ENCODE measurements at regions not wholly inside any gene's neighbourhood (a gene's known extent, or its start where the extent isn't known, plus 50 kb on each side); places are given as distances from the start of the nearest gene placed in this dataset.

DNA sequence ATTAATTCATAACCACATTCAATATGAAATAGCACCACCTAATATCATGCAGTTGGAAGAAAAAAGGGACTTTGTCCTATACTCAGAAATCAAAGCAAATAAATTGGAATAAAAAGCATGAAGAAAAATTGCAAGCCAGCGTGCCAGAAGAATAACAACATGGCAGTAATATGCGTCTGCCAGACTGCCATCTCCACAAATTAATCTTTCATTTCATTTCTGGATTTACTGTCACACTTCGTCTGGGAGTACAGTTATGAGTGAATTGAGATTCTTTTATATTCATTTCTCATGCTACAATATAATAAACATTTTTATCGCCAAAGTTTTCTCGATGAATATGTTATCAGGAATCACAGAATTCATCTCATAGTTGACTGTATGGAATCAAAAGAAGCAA lies 1327.7 kb upstream of the SEL1L start:
- Histone ChIP-seq H3K9me3 (no peaks in the 10 kb centered on the region), H3K4me3 (no peak overlapping the region), H3K27me3 (no peaks in the 10 kb centered on the region), H3K4me1 (no peaks in the 10 kb centered on the region), H3K27ac (no peak overlapping the region), H3K36me3 (no peaks in the 10 kb centered on the region)
- intact Hi-C loops (cut with DNase I): no loop called here
- ATAC-seq: no peak
- TF ChIP-seq CTCF (IDR thresholded peaks at IDR 0.05) (no peak), POLR2A (IDR thresholded peaks at IDR 0.05) (no peak)
- DNase-seq: no peak
- WGBS (ENCODE audit: insufficient coverage, low coverage, low lambda C conversion rate, missing lambda C conversion rate): 73% methylated on average over 5 of the region's 5 CpGs

GRCh38 chr14:82872494-82872893 lies 1338.8 kb upstream of the SEL1L start:
- peak in 3 of 4 donors; percentile 4 to 14 (median 12) for TF ChIP-seq CTCF (IDR thresholded peaks at IDR 0.05)
- TF ChIP-seq POLR2A (IDR thresholded peaks at IDR 0.05): no peak
- ATAC-seq: no peak
- intact Hi-C loops (cut with DNase I): no loop called here
- H3K27ac ChIP-seq: no peak overlapping the region
- H3K4me3 ChIP-seq: no peak overlapping the region
- no peaks in the 10 kb centered on the region for H3K36me3 ChIP-seq
- WGBS (ENCODE audit: insufficient coverage, low coverage, low lambda C conversion rate, missing lambda C conversion rate): 26% methylated on average over 8 of the region's 8 CpGs
- no peaks in the 10 kb centered on the region for H3K4me1 ChIP-seq
- H3K27me3 ChIP-seq: no peaks in the 10 kb centered on the region
- no peak for DNase-seq
- no peaks in the 10 kb centered on the region for H3K9me3 ChIP-seq

DNA sequence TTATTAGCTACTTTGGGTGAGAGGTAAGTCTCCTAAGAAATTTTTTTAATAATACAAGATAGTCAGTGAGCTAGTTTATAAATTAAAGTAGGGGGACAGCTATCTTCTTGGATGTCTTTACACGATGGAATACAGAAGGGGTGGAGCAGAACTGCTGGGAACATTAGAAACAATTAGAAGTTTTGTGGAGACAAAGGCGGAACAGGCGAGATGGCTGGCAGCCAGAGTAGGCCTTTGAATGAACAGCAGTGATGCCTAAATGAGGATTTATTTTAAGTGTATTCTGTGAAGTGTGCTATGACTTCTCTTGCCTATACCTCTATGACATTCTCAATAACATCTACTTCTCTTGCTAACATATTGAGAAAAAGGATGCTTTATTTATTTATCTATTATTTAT lies 1345.3 kb upstream of the SEL1L start:
- intact Hi-C loops (cut with DNase I): no loop called here
- Histone ChIP-seq H3K4me1 (no peaks in the 10 kb centered on the region), H3K9me3 (no peaks in the 10 kb centered on the region), H3K27me3 (no peaks in the 10 kb centered on the region), H3K27ac (no peak overlapping the region), H3K4me3 (no peak overlapping the region), H3K36me3 (no peaks in the 10 kb centered on the region)
- TF ChIP-seq POLR2A (IDR thresholded peaks at IDR 0.05) (no peak), CTCF (IDR thresholded peaks at IDR 0.05) (no peak)
- 42% methylated on average over 3 of the region's 3 CpGs for WGBS (ENCODE audit: insufficient coverage, low coverage, low lambda C conversion rate, missing lambda C conversion rate)
- DNase-seq (no peak), ATAC-seq (no peak)

- ATAC-seq: no peak
- H3K27me3 ChIP-seq: no peaks in the 10 kb centered on the region
- no peak overlapping the region for H3K4me3 ChIP-seq
- no peak for DNase-seq
- no peak overlapping the region for H3K27ac ChIP-seq
- 37% methylated on average over 5 of the region's 5 CpGs for WGBS (ENCODE audit: insufficient coverage, low coverage, low lambda C conversion rate, missing lambda C conversion rate)
- intact Hi-C loops (cut with DNase I): no loop called here
- H3K4me1 ChIP-seq: no peaks in the 10 kb centered on the region
- H3K9me3 ChIP-seq: no peaks in the 10 kb centered on the region
- TF ChIP-seq POLR2A (IDR thresholded peaks at IDR 0.05): no peak
- H3K36me3 ChIP-seq: no peaks in the 10 kb centered on the region
Observed at GRCh38 chr14:82879949-82880535, 1346.4 kb upstream of the SEL1L start.

GRCh38 chr14:82886670-82887069 lies 1353.0 kb upstream of the SEL1L start:
- ATAC-seq (no peak), DNase-seq (no peak)
- Histone ChIP-seq H3K4me3 (no peak overlapping the region), H3K27ac (no peak overlapping the region), H3K36me3 (no peaks in the 10 kb centered on the region), H3K9me3 (no peaks in the 10 kb centered on the region), H3K27me3 (no peaks in the 10 kb centered on the region), H3K4me1 (no peaks in the 10 kb centered on the region)
- TF ChIP-seq CTCF (IDR thresholded peaks at IDR 0.05) (no peak), POLR2A (IDR thresholded peaks at IDR 0.05) (no peak)
- intact Hi-C loops (cut with DNase I): no loop called here
- WGBS (ENCODE audit: insufficient coverage, low coverage, low lambda C conversion rate, missing lambda C conversion rate): 35% methylated on average over 1 of the region's 1 CpG
